CD4-positive, alpha-beta T cell (primary cell): ENCODE measurements at regions not wholly inside any gene's neighbourhood (a gene's known extent, or its start where the extent isn't known, plus 50 kb on each side); places are given as distances from the start of the nearest gene placed in this dataset.

Experiments
- ATAC-seq: fragments of 200-7000 bp; cut with Tn5 transposase; one replicate; pipeline ENCODE4 v1.10.0; 2022; ENCODE audit warnings: mild to moderate bottlenecking; ENCODE audit not compliant: poor library complexity
- CTCF ChIA-PET: fragments of 350-600 bp; sonication (Branson Sonifier 250); formaldehyde crosslinking; loops from one replicate; lab custom pipeline; 2021; ENCODE audit warnings: antibody characterized with exemption, inconsistent platforms; lab: Charles Lee
- POLR2A ChIA-PET: fragments of 350-600 bp; sonication (Branson Sonifier 250); formaldehyde crosslinking; loops from one replicate; lab custom pipeline; 2021; ENCODE audit warnings: antibody characterized with exemption, inconsistent platforms; lab: Charles Lee
- DNase-seq, 14 experiments: peaks; one replicate each; pipeline ENCODE4 v3.0.0-alpha.2; 2013 to 2020; ENCODE audit warnings: mixed read lengths in 2 of 14
- H3K27ac ChIP-seq, 2 donors: one replicate each; pipeline versions ENCODE4 v1.5.1 to v1.7.0; 2013; ENCODE audit warnings: low read length in 2 of 2, low read depth in 1 of 2, mild to moderate bottlenecking in 1 of 2
- H3K27me3 ChIP-seq, 2 experiments: 1 replicate in 1 of 2; 2 replicates in 1 of 2; pipeline versions ENCODE4 v1.6.1 to v1.7.0; 2013; ENCODE audit warnings: low read length in 2 of 2, control low read depth in 1 of 2, mild to moderate bottlenecking in 1 of 2, moderate library complexity in 1 of 2; ENCODE audit not compliant: insufficient read depth in 2 of 2, control insufficient read depth in 1 of 2
- H3K36me3 ChIP-seq: one replicate; pipeline ENCODE4 v1.6.1; 2013; ENCODE audit warnings: low read length, control low read depth; ENCODE audit not compliant: insufficient read depth
- H3K4me1 ChIP-seq: one replicate; pipeline ENCODE4 v1.6.1; 2013; ENCODE audit warnings: low read length, control low read depth; ENCODE audit not compliant: insufficient read depth
- H3K4me3 ChIP-seq: one replicate; pipeline ENCODE4 v1.5.1; 2013; ENCODE audit warnings: mild to moderate bottlenecking, low read length, moderate library complexity
- H3K9me3 ChIP-seq, 2 experiments: 1 replicate in 1 of 2; 2 replicates in 1 of 2; pipeline versions ENCODE4 v1.6.1 to v1.7.0; 2013; ENCODE audit warnings: low read length in 2 of 2, mild to moderate bottlenecking in 2 of 2, control low read depth in 1 of 2, moderate library complexity in 1 of 2; ENCODE audit not compliant: control insufficient read depth in 1 of 2, insufficient read depth in 1 of 2
- H3K27ac Mint-ChIP-seq: one replicate; pipeline ENCODE4 v1.8.0; 2020; ENCODE audit warnings: mixed read lengths
- H3K27me3 Mint-ChIP-seq: one replicate; pipeline ENCODE4 v1.8.0; 2021; ENCODE audit warnings: mixed read lengths
- H3K36me3 Mint-ChIP-seq: one replicate; pipeline ENCODE4 v1.8.0; 2021; ENCODE audit warnings: low read depth, mixed read lengths
- H3K4me1 Mint-ChIP-seq: one replicate; pipeline ENCODE4 v1.8.0; 2021; ENCODE audit warnings: low read depth, mixed read lengths
- H3K4me3 Mint-ChIP-seq: one replicate; pipeline ENCODE4 v1.8.0; 2020; ENCODE audit warnings: mild to moderate bottlenecking, mixed read lengths
- H3K9me3 Mint-ChIP-seq: one replicate; pipeline ENCODE4 v1.8.0; 2020; ENCODE audit warnings: mixed read lengths
- CTCF ChIP-seq: fragments of 200-600 bp; IDR thresholded peaks from one replicate; pipeline ENCODE4 v1.8.0; 2022; ENCODE audit warnings: antibody characterized with exemption, mild to moderate bottlenecking
- intact Hi-C, 2 experiments: fragments of 100-400 bp; cut with DNase I in 1 of 2; cut with micrococcal nuclease in 1 of 2; formaldehyde crosslinking; loops; one replicate each; pipeline versions ENCODE4 v1.15.1 to v1.9.0; 2023 to 2025; cut with DNase I, micrococcal nuclease

- DNase-seq (no peak), ATAC-seq (no peak)
- H3K4me1 Mint-ChIP-seq = no peaks in the 10 kb centered on the region
- H3K4me3 Mint-ChIP-seq = no peak overlapping the region
- Histone ChIP-seq H3K27ac (no peak overlapping the region), H3K4me1 (no peaks in the 10 kb centered on the region), H3K9me3 (peaks cover 3 to 35% of the 10 kb centered on the region in 2 experiments), H3K36me3 (no peaks in the 10 kb centered on the region), H3K27me3 (no peaks in the 10 kb centered on the region), H3K4me3 (no peak overlapping the region)
- no peaks in the 10 kb centered on the region for H3K36me3 Mint-ChIP-seq
- intact Hi-C loops = no loop called here
- CTCF ChIA-PET = no interaction called here
- no peaks in the 10 kb centered on the region for H3K27me3 Mint-ChIP-seq
- POLR2A ChIA-PET = no interaction called here
- no peak overlapping the region for H3K27ac Mint-ChIP-seq
- H3K9me3 Mint-ChIP-seq = peaks cover 3% of the 10 kb centered on the region
- no peak for TF ChIP-seq CTCF
These were observed 125.6 kb downstream of the KCNJ18 start for GRCh38 chr17:21817791-21818364.

GRCh38 chr17:21823090-21823489 is 130.8 kb downstream of the KCNJ18 start:
- peaks cover 0 to 4% of the 10 kb centered on the region in 2 experiments for H3K9me3 ChIP-seq
- no peaks in the 10 kb centered on the region for H3K36me3 ChIP-seq
- H3K27me3 Mint-ChIP-seq = no peaks in the 10 kb centered on the region
- H3K27ac ChIP-seq = no peak overlapping the region
- POLR2A ChIA-PET = no interaction called here
- H3K4me3 Mint-ChIP-seq = no peak overlapping the region
- intact Hi-C loops = no loop called here
- no peaks in the 10 kb centered on the region for H3K27me3 ChIP-seq
- no peak for DNase-seq
- no peaks in the 10 kb centered on the region for H3K4me1 ChIP-seq
- CTCF ChIA-PET = no interaction called here
- ATAC-seq = no peak
- no peaks in the 10 kb centered on the region for H3K9me3 Mint-ChIP-seq
- no peak overlapping the region for H3K4me3 ChIP-seq
- no peak for TF ChIP-seq CTCF
- H3K36me3 Mint-ChIP-seq = no peaks in the 10 kb centered on the region
- H3K27ac Mint-ChIP-seq = no peak overlapping the region
- H3K4me1 Mint-ChIP-seq = no peaks in the 10 kb centered on the region

GRCh38 chr17:21823643-21824042 is 131.3 kb downstream of the KCNJ18 start:
- Mint-ChIP-seq H3K4me3 (no peak overlapping the region), H3K27me3 (no peaks in the 10 kb centered on the region), H3K4me1 (no peaks in the 10 kb centered on the region), H3K9me3 (no peaks in the 10 kb centered on the region), H3K36me3 (no peaks in the 10 kb centered on the region), H3K27ac (no peak overlapping the region)
- intact Hi-C loops = no loop called here
- Histone ChIP-seq H3K27me3 (no peaks in the 10 kb centered on the region), H3K27ac (no peak overlapping the region), H3K36me3 (no peaks in the 10 kb centered on the region), H3K4me3 (no peak overlapping the region), H3K4me1 (no peaks in the 10 kb centered on the region), H3K9me3 (peaks cover 0 to 4% of the 10 kb centered on the region in 2 experiments)
- no peak for TF ChIP-seq CTCF
- CTCF ChIA-PET = no interaction called here
- POLR2A ChIA-PET = no interaction called here
- ATAC-seq (no peak), DNase-seq (no peak)
